ENCODE measurements at regions not wholly inside any gene's neighbourhood (a gene's known extent, or its start where the extent isn't known, plus 50 kb on each side); places are given as distances from the start of the nearest gene placed in this dataset.

DNA sequence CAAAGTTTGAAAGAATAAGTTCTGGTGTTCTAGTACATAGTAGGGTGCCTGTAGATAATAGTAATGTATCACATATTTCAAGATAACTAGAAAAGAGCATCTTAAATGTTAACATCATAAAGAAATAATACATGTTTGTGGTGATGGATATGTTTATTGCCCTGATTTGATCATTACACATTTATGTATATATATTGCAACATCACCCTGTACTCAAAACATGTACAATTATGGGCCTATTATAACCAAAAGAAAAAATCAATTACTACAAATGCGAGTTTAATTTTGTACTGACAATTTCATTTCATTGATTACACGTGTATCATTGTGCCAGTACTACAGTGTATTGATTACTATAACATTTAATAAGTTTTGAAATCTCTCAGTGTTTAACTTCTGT is 609.2 kb upstream of the BRINP3 start:
- intact Hi-C loops (cut with micrococcal nuclease; ENCODE audit: unreplicated experiment): no loop called here
- no peaks in the 10 kb centered on the region for H3K36me3 ChIP-seq (ENCODE audit: insufficient read depth, low read length)
- no peaks in the 10 kb centered on the region for H4K20me1 ChIP-seq (ENCODE audit: insufficient read depth, low read length)
- H3K27ac ChIP-seq (ENCODE audit: low read depth, low read length, poor library complexity, severe bottlenecking): no peak overlapping the region
- no peaks in the 10 kb centered on the region for H3K79me2 ChIP-seq (ENCODE audit: insufficient read depth, low read depth, low read length)
- no peak overlapping the region for H3K4me3 ChIP-seq (ENCODE audit: low read depth, low read length, poor library complexity, severe bottlenecking)
- no peak for DNase-seq (ENCODE audit: low spot score)
- H3K9me3 ChIP-seq (ENCODE audit: low read length): no peaks in the 10 kb centered on the region
- TF ChIP-seq, protein P1, sequence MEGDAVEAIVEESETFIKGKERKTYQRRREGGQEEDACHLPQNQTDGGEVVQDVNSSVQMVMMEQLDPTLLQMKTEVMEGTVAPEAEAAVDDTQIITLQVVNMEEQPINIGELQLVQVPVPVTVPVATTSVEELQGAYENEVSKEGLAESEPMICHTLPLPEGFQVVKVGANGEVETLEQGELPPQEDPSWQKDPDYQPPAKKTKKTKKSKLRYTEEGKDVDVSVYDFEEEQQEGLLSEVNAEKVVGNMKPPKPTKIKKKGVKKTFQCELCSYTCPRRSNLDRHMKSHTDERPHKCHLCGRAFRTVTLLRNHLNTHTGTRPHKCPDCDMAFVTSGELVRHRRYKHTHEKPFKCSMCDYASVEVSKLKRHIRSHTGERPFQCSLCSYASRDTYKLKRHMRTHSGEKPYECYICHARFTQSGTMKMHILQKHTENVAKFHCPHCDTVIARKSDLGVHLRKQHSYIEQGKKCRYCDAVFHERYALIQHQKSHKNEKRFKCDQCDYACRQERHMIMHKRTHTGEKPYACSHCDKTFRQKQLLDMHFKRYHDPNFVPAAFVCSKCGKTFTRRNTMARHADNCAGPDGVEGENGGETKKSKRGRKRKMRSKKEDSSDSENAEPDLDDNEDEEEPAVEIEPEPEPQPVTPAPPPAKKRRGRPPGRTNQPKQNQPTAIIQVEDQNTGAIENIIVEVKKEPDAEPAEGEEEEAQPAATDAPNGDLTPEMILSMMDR (conservative IDR thresholded peaks at IDR 0.05; ENCODE audit: low read length): no peak
- TF ChIP-seq EZH2phosphoT487 (IDR thresholded peaks at IDR 0.05; ENCODE audit: borderline replicate concordance, low read depth, low read length): no peak
- H3K9me2 ChIP-seq (ENCODE audit: insufficient read depth, low read length): no peaks in the 10 kb centered on the region
- ChIA-PET POLR2A (interaction anchor here (0.9 kb wide), 1 partner anchor 11 kb away, joined by 4 read pairs; no protein-coding TSS in a partner anchor), CTCF (ENCODE audit: unreplicated experiment) (no interaction called here)
- H3K4me2 ChIP-seq (ENCODE audit: low read length): no peak overlapping the region
- no peaks in the 10 kb centered on the region for H3K4me1 ChIP-seq (ENCODE audit: insufficient read depth, low read length, poor library complexity, severe bottlenecking)
- no peak overlapping the region for H2AFZ ChIP-seq (ENCODE audit: low read length)
- no TSS peak for BruUV-seq (replicated peaks)

DNA sequence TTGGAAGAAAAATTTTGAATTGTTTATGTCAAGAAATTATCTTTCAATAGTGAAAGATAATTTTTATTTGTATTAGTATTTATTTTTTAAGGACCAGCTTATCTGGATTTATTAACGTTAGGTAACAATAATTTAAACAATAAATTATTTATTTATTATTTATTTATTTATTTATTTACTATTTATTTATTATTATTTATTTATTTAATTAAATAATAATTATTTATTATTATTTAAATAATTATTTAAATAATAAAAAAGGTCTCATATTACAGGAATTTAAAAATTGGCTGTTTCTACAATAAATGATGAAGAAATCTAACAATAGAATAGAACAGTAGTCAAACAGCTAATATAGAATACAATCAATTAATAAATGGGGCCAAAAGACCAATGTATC is 618.7 kb upstream of the BRINP3 start:
- H2AFZ ChIP-seq (ENCODE audit: low read length): no peak overlapping the region
- H3K27ac ChIP-seq (ENCODE audit: low read depth, low read length, poor library complexity, severe bottlenecking): no peak overlapping the region
- CTCF ChIA-PET (ENCODE audit: unreplicated experiment): no interaction called here
- POLR2A ChIA-PET: no interaction called here
- no peaks in the 10 kb centered on the region for H3K4me1 ChIP-seq (ENCODE audit: insufficient read depth, low read length, poor library complexity, severe bottlenecking)
- intact Hi-C loops (cut with micrococcal nuclease; ENCODE audit: unreplicated experiment): no loop called here
- no peak overlapping the region for H3K4me2 ChIP-seq (ENCODE audit: low read length)
- no peaks in the 10 kb centered on the region for H3K36me3 ChIP-seq (ENCODE audit: insufficient read depth, low read length)
- H3K9me2 ChIP-seq (ENCODE audit: insufficient read depth, low read length): no peaks in the 10 kb centered on the region
- BruUV-seq (replicated peaks): no TSS peak
- no peaks in the 10 kb centered on the region for H3K9me3 ChIP-seq (ENCODE audit: low read length)
- TF ChIP-seq, protein P1 (conservative IDR thresholded peaks at IDR 0.05; ENCODE audit: low read length): no peak
- no peak for TF ChIP-seq EZH2phosphoT487 (IDR thresholded peaks at IDR 0.05; ENCODE audit: borderline replicate concordance, low read depth, low read length)
- no peak for DNase-seq (ENCODE audit: low spot score)
- no peaks in the 10 kb centered on the region for H3K79me2 ChIP-seq (ENCODE audit: insufficient read depth, low read depth, low read length)
- no peak overlapping the region for H3K4me3 ChIP-seq (ENCODE audit: low read depth, low read length, poor library complexity, severe bottlenecking)
- H4K20me1 ChIP-seq (ENCODE audit: insufficient read depth, low read length): no peaks in the 10 kb centered on the region

DNA sequence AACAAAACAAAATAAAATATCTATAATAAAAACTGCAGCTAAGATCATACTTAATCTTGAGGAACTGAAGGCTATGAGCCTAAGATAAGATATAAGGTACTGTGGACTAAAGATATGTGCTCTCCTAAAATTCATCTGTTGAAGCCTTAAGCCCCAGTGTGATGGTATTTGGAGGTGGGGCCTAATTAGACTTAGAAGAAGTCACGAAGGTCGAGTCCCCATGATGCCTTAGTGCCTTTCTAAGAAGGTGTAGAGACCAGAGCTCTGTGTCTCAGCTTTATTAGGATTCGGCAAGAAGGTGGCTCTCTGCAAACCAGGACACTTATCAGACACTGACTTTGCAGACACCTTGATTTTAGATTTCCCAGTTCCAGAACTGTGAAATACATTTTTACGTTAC is 622.0 kb upstream of the BRINP3 start:
- Histone ChIP-seq H3K4me2 (ENCODE audit: low read length) (no peak overlapping the region), H3K4me3 (ENCODE audit: low read depth, low read length, poor library complexity, severe bottlenecking) (no peak overlapping the region), H4K20me1 (ENCODE audit: insufficient read depth, low read length) (no peaks in the 10 kb centered on the region), H3K36me3 (ENCODE audit: insufficient read depth, low read length) (no peaks in the 10 kb centered on the region), H3K27ac (ENCODE audit: low read depth, low read length, poor library complexity, severe bottlenecking) (no peak overlapping the region), H3K9me2 (ENCODE audit: insufficient read depth, low read length) (no peaks in the 10 kb centered on the region), H3K4me1 (ENCODE audit: insufficient read depth, low read length, poor library complexity, severe bottlenecking) (no peaks in the 10 kb centered on the region), H3K79me2 (ENCODE audit: insufficient read depth, low read depth, low read length) (no peaks in the 10 kb centered on the region), H2AFZ (ENCODE audit: low read length) (no peak overlapping the region), H3K9me3 (ENCODE audit: low read length) (no peaks in the 10 kb centered on the region)
- ChIA-PET POLR2A (no interaction called here), CTCF (ENCODE audit: unreplicated experiment) (no interaction called here)
- intact Hi-C loops (cut with micrococcal nuclease; ENCODE audit: unreplicated experiment): no loop called here
- no TSS peak for BruUV-seq (replicated peaks)
- no peak for DNase-seq (ENCODE audit: low spot score)
- no peak for TF ChIP-seq EZH2phosphoT487 (IDR thresholded peaks at IDR 0.05; ENCODE audit: borderline replicate concordance, low read depth, low read length)
- TF ChIP-seq, protein P1 (conservative IDR thresholded peaks at IDR 0.05; ENCODE audit: low read length): no peak

All from OCI-LY7 (cell line).